GM18873 (cell line): ENCODE measurements at regions not wholly inside any gene's neighbourhood (a gene's known extent, or its start where the extent isn't known, plus 50 kb on each side); places are given as distances from the start of the nearest gene placed in this dataset.
"Not testable (repeated sequence)": the region's sequence is repeated elsewhere in the genome, so short reads cannot be mapped to it uniquely, and the experiment has no call there.

Experiments used
- ATAC-seq: cut with Tn5 transposase; IDR thresholded peaks from one replicate; pipeline ENCODE4 v1.9.1; 2021; ENCODE audit warnings: mild to moderate bottlenecking, moderate library complexity, moderate number of reproducible peaks; ENCODE audit not compliant: unreplicated experiment, low FRiP score

DNA sequence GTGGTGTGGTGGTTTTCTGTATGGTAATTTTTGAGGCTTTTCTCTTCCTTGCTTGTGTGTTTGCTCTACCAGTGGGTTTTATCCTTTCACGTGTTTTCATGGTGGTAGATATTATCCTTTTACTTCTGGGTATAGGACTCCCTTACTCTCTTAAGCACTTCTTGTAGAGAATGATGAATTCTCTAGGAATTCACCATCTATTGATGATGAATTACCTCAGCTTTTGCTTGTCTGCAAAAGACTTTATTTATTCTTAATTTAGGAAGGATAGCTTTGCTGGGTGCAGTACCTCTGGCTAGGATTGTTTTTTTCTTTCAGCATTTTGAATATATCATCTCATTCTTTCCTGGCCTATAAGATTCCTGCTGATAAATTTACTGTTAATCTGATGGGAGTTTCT, 415.3 kb downstream of the PDGFC start:
- ATAC-seq = no peak

DNA sequence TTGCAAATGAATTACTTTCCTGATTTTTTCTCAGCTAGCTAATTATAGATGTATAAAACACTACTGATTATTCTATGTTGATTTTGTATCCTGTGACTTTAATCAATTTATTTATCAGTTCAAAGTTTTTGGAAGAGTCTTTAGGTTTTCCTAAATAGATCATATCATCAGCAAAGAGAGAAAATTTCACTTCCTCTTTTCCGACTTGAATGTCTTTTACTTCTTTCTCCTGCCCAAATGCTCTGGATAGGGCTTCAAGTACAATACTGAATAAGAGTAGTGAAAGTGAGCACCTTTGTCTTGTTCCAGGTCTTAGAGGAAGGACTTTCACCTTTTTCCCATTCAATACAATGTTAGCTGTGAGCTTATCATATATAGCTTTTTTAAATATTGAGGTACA, 417.9 kb downstream of the PDGFC start:
- ATAC-seq = no peak

DNA sequence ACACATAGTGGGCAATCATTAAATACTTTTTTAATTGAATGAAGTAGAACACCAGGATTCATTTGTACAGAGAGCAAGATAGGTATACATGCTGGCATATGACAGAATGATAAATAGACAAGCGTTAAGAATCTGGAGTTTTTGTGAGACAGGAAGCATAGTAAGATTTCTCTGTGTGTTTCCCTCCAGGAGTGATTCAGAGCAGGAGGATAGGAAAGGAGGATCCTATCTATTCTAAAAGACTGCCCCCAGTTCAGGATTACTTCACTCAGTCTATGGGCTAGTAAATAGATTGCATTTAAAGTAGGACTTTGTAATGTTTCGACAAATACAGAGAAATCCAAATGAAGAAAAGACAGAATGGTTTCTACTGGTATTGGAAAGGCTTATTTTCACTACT, 423.7 kb downstream of the PDGFC start:
- no peak for ATAC-seq

DNA sequence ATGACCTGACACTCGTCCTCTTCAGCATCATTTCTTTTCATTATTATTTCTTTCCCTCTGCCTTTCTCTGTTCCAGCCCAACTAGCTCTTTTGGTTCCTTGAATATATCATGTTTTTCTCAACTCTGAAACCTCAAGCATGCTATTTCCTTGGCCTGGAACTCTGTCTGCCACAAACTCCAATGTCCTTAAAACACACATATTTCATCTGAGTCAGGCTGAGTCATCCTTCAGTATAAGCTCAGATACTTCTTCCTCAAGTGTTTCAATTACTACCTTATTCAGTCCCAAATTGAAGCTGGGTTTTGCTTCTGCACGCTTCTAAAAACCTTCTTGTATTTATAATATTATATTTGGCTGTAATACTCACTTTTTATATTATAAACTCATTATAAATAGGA, 424.2 kb downstream of the PDGFC start:
- ATAC-seq = no peak

DNA sequence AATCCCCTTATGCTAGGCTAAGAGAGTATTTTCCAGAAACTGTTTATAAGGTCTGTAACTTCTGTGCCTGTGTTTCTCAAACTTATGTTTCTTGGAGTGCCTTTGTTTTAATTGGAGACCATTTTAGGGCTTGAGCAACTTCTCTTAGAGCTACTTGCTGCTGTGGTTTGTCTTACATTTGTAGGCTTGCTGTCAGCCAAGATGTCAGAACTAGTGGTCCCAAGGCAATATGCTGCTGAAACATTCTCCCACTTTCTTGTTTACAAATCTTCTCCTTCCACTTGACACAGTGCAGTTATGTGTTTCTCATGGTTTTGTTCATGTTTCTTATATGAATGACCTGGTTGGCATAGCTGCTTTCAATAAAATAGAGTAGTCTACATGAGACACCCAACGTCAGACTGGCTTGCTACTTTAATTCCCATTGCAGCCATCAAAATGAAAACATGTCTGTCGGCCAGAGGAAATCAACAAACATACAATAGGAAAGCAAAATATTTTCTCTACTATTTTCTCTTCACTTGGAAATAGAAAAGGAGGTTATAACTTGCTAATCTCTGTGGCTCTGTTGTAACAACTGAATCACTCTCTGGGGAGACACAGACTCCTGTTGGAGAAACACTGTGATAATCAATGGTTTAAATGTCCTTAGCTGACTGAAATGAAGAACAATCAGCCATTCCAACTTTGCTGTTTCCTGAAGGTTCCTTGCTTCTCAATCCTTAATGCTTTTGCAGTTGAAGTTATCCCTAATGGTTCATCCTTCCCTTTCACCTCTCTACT, 426.4 kb downstream of the PDGFC start:
- no peak for ATAC-seq

DNA sequence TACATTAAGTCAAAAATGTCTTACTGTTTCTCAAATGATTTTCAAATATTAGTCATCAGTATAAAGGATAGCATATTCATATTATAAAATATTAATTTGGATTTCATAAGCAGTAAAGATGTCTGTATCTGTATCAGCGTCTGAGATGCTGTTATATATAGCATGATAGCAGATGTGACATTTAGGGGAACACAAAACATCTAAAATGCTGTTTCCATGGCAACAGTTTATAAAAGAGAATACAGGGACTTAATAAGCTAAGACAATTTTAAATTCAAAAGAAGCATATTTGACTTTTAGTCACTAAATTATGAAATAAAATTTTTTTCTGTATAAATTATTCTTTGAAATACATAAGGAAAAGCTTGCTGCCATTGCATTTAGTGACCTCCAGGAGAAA, 432.2 kb downstream of the PDGFC start:
- ATAC-seq = no peak

DNA sequence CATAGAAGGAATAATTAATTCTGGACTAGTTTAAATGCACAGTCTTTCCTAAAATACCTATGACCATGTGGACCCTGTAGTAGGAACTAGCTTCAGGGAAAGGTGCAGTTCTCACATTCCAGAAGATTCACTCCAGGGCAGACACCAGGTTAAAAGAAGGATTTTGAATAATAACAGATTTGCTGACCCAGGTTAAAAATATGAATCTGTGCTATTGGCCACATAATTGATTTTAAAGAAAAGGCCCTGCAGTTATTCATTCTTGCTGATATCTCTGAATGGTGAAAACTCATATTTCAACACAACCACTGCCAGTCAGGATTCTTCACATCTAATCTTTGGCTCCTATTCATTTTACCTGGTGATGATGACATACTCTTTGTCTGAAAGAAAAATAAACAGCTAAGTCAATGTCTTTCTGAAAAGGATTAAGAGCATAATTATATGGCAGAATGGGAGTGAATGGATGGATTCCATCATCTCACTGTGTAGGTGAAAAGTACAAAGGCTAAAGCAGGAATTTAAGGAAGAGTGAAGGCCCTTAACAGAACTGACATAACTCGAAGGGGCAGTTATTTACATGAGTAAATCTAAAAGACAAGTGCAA, 432.8 kb downstream of the PDGFC start:
- ATAC-seq = no peak

DNA sequence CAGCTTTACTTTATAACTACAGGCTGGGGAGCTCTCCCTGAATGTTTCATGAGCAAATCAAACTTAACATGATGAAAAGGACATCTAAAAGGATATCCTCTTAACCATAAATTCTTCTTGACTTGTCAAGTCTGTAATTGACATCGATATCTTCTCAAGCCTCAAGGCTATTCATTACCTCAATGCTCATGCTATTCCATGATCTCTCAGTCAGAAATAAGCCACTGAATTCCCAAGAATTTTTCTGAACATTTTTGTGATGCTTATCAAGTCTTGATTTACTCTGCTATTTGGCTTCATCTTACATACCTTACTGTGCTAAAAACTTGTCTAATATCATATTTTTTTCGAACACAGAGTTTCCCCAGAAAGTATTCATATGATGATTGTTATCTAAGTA, 433.4 kb downstream of the PDGFC start:
- ATAC-seq = no peak

DNA sequence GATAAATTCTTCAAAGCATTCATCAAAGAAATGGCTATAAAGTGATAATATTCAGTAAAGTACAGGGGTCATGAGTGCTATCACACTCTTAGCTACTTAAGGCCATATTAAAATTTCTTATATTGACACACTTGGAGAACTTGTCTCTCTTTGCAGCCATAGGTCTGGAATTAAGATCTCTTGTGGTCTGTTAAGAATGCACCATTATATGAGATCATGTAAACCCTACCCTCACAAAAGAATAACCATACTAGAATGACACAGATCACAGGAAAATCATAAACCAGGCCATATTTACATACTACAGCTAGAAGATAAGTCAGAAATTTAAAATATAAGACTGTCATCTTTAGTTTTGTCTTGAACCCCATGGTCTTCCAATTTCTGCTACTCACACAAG, 434.3 kb downstream of the PDGFC start:
- no peak for ATAC-seq

DNA sequence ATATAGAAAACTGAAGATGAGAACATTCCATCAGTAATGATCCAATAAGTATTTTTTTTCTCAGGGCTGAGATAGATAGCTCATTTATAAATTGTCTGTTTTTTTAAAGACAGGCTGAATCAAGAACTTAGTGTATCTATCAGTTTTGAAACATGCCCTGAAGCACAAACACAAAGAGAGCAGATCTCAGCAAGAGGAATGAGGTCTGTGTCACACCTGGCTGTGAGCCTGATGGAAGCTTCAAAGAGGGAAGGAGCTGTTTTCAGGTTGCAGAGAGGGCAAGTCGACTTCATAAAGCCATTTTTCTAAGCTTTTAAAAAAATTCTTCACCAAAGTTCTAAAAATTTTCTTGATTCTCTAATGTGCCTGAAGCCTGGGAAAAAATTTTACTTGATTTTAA, 434.9 kb downstream of the PDGFC start:
- ATAC-seq = no peak

DNA sequence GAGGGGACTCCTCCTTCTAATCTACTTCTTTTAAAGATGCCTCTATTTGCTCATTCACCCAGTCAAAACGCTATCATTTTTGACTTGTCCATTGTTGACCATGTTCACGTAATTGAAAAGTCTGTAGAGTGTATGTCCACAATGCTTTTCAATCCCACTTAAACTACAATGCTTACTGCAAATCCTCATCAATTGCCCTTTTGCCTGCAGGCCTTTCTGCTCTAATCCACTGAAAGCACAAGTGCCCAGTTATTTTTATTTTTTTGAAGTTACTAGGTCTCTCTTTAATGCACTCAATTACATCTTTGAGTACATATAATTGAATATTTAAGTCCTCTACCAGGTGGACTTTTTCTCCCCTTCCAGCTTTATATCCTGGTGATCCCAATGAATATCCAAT, 437.4 kb downstream of the PDGFC start:
- ATAC-seq = no peak

DNA sequence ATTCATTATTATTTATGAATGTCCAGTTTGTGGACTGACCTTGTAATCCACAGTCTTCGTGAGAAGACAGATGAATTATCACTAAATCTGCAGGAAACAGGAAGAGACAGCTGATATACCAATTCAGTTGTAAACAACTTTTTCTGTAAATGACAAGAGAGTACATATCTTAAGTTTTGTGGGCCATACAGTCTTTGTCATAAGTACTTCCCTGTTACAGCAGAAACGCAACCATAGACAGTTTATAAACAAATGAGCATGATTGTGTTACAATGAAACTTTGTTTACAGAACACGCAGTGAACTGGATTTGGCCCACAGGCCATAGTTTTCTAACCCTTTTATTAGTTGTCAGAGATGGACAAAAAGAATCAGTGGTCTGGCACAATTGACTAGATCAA, 443.4 kb downstream of the PDGFC start:
- no peak for ATAC-seq

DNA sequence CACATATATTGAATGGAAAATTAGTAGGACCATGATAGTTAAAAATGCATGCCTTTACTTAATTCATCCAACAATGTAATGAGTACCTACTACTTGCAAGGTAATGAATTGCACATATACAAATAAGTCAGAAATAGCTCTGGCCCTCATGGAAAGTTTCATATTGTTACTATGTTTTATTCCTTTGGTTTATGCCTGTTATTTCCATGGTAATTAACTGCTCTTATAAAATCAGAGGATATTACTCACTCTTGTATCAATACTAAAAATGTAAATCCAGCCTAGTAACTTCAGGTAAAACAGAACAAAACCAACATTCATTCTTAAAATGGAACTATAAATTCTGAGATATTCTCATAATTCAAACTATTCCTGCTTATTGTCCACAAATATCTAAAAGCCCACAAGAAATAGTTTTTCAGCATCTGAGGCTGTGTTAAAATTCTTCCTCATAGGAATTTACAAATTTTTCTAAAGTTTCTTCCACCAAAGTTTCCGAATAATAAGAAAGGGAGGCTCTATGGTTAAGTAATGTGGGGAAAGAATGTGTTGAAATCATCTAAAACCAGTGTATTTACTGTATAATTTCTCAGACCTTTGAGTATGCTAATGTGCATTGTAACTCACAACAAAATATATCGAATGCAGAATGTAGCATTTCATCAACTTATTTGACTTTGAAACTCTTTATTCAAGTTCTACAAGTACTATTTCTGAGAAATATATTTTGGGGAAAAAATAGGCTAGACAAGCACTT, 444.2 kb downstream of the PDGFC start:
- ATAC-seq = no peak

DNA sequence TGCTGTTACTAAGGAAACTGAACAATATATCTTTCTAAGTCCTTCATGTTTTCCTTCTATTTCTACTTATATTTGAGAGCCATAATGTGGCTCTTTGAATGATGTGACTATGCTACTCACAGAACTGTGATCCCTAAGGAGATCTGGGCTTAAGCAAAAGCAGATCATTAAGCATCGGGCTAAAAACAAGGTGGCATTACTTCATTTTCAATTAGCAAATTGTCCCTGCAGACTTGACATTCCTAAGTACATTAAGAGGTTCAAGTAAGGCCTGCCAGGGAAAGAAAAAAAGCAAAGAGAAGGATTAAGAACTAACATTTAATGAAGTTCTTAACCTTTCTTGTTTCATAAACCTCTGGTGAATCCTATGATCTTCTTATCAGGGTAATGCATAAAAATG, 447.6 kb downstream of the PDGFC start:
- no peak for ATAC-seq

DNA sequence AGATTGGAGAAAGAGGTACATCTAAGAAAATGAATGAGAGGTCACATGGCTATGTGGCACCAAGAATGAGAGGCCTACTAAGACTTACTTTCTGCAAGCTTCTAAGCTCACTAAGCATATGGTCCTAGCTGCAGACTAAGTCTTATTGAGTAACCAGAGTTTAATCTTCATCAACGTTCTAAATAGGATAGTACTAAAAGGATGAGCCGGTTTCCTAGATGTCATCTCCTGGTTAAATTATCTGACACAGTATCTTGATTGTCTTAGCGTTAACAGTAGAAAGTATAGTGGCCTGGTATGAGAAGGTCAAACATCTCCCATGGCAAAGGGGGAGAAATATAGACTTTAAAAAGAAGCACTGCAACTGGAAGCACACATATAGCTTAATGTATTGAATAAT, 448.1 kb downstream of the PDGFC start:
- ATAC-seq = no peak

DNA sequence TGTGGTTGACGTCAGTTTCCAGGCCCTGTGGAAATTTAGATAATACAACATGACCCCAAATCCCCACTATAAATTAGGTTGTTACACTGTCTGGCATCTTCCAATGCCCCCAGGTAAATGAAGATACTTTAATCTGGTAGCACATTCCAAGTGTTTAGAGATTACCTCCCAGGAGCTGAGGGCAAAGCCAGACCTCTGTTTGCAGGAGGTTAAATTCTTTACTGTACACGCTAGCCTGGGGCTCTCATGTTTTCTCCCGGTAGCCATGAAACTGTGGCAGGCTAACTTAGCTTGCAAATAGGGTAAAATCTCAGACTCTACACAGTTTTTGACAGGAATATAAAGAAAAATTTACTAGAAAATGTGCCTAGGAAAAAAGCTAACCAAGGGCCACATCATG, 450.0 kb downstream of the PDGFC start:
- no peak for ATAC-seq

DNA sequence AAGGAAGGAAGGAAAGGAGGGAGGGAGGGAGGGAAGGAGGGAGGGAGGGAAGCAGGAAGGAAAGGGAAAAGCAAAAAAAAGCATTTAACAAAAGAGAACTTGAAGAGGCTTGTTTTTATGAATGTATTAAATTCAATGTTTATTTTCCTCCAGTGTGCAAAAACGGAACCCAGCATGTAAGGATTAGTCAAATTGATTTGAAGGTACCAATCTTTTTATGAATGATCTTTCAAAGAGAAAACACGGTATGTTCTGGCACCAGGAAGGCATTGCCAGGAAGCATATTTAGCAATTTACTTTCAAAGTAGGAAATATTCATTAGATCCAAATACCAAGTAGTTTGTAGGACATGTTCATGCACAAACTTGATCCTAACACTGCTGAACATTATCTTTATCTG, 453.6 kb downstream of the PDGFC start:
- ATAC-seq = no peak

DNA sequence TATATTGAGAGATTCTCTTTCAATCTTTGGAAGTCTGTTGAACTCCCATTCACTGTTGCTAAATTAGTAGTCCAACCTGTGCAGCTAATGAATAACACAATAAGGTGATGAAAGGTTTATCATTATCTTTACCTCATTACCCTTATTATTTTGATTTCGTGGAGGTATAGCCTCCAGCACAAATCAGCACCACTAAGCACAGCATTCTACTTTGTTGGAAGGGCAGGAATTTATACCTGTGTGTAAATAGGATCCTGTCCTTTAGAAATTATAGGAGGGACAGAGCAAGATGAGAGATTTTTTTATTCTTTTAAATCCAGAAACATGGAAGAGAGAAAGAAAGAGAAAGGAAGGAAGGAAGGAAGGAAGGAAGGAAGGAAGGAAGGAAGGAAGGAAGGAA, 454.1 kb downstream of the PDGFC start:
- no peak for ATAC-seq

DNA sequence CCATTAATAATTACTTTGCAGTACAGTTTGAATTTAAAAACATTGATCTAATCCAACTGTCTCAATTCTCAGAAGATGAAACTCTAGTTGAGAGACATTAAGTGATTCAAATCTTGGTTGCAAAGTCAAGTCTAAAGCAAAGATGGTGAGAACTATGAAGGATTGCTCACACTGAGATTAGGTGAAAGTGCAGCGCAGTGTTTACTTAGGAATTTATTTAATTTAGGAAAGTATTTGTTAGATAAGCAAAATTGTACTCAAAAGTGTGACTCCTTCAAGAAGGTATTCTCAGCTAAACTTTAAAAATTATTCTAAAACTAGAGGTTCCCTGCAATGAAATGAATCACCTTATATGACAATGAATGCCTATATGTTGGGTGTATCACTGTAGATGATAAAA, 454.9 kb downstream of the PDGFC start:
- no peak for ATAC-seq

DNA sequence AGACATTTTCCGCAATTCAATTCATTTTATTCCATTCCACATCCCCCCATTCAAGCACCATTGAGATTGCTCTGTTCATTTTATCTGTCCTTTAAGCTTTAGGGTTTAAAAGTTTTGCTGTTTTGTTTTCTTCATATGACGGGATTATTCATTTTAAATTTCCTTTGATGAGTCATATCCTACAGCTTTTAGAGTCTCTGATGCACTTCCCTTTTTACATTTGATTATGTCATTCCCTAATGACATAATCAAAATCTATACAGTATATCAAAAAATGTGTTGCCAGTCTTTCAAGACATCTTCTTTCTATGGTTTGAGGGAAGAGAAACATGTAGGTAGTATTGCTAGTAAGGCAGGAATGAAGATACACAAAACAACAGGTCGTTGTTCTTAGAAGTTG, 456.3 kb downstream of the PDGFC start:
- no peak for ATAC-seq

DNA sequence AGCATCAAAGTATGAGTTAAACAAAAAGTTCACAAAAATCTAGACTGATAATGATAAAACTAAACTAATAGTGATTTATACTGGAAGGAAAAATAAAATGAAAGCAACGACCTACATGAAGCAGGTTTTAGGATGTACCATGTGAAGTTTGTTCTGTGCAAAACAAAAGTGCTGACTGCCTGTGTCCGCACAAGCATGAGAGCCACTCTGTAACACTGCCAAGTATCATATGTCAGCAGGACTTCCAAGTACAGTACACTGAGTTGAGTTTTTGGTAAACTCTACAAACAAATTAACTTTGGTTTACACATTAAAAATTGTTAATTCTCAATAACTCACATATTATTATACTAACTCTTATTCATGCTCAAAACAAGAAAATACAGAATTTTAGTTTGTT, 459.0 kb downstream of the PDGFC start:
- no peak for ATAC-seq

DNA sequence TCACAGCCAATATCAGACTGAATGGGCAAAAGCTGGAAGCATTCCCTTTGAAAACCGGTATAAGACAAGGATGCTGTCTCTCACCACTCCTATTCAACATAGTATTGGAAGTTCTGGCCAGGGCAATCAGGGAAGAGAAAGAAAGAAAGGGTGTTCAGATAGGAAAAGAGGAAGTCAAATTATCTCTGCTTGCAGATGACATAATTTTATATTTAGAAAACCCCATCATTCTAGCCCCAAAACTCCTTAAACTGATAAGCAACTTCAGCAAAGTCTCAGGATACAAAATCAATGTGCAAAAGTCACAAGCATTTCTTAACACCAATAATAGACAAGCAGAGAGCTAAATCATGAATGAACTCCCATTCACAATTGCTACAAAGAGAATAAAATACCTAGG, 461.7 kb downstream of the PDGFC start:
- not testable (repeated sequence) for ATAC-seq
